ENCODE measurements at regions not wholly inside any gene's neighbourhood (a gene's known extent, or its start where the extent isn't known, plus 50 kb on each side); places are given as distances from the start of the nearest gene placed in this dataset.
"Not testable (repeated sequence)": the region's sequence is repeated elsewhere in the genome, so short reads cannot be mapped to it uniquely, and the experiment has no call there.

DNA sequence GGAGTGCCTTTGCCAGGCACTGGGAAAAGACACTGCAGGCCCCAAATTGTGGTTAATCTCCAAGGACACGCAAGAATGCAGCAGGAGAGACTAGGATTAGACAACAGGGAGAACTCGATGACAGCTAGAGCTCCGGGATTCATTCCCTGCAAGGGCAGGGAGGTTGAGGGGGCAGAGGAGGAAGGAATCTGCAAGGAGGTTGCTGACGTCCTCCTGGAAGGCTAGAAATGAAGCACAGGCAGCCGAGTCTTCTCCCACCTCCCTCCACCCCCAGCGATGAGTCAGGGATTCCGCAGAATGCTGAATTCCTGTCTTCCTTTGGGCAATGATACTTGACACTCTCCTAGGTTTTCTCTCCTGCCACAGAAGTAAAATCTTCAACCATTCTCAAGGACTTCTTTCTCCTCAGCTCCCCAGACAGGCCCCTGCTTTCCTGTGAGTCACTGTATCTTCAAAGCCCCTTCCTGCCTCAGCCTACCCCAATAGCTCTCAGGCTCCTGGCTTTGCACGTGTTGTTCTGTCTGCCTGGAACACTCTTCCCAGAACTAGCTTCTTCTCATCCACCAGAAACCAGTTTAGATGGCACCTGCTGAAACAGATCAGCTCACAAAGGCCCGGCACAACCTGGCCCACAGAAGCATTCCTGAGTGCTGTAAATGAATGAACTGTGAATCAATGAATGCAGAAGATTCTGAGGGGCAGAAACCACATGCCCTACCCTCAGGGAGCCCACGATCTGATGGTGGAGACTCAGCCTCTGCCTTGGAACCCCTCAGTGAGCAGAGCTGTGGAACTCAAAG, 85.6 kb downstream of the MRPL14 start:
- DNase-seq (ENCODE audit: low read depth, low spot score) = peak; percentile 71
- in situ Hi-C loops (cut with HindIII; ENCODE audit: low pct_unique_long_range_greater_than_20kb, low sequenced_read_pairs) = no loop called here

DNA sequence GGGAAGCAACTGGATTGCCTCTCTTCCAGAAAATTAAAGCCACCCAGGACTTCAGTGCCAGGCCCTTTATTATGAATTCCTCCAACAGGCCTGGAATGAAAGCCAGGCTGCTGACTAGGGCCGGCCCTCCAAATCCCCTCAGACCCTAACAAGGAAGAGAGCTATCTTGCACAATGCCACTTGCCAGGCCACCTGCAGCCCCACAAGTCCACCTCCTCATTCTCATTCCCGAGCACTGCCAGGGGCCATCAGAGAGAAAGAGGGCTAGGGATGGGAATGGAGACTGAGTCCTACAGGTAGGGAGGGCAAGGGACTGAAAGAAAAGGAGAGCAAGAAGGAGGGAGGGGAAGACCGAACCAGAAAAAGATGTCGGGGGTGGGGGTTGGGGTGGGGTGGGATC, 86.5 kb downstream of the MRPL14 start:
- in situ Hi-C loops (cut with HindIII; ENCODE audit: low pct_unique_long_range_greater_than_20kb, low sequenced_read_pairs) = no loop called here
- no peak for DNase-seq (ENCODE audit: low read depth, low spot score)

DNA sequence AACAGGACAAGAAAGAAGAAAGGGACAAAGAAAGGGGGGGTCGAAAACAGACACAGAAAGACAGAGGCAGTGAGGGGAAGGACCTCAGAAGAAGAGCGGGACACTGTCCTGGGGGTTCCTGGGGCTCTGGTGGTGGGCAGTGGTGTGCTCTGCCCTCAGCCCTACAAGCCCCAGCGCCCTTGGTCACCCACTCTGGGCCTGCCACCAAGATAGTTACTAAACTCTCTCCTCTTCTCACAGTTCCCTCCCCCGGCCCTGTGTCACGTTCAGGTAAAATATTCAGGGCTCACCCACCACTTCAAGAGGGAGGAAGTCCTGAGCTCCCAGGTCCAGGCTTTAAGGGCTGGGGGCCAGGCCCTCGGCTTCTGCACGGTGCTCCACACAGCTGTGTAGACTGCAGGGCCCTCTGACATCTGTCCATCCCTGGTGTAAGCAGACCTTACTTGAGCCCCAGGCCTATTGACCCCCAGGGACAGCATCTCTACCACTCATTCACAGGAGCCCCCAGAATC, 87.4 kb downstream of the MRPL14 start:
- in situ Hi-C loops (cut with HindIII; ENCODE audit: low pct_unique_long_range_greater_than_20kb, low sequenced_read_pairs) = no loop called here

DNA sequence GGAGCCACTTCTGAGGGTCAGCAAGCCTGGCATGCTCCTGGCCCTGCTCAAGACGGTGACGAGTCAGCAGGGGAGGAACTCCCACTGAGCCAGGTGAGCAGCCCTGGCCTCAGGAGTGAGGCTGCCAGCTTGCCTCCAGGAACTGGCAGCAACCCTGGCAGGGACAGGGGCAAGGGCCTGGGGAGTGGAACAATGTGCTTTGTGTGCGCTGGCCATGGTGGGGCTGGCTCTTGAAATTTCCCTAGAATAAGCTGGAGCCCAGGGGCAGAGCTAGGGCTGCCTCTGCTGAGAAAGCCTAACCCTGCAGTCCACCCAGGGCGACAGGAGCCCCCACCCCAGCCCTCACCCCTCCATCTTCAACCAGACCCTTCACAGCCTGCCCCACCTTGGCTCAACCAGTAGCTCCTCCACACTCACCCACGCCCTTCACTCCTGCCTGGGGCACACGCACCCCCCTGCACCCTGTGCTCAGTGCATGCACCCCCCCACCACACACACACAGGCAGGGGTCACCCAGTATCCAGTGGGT, 88.0 kb downstream of the MRPL14 start:
- in situ Hi-C loops (cut with HindIII; ENCODE audit: low pct_unique_long_range_greater_than_20kb, low sequenced_read_pairs) = no loop called here
- DNase-seq (ENCODE audit: low read depth, low spot score) = no peak

More for the DNA sequence above, 87.4 kb downstream of the MRPL14 start:
- no peak for DNase-seq (ENCODE audit: low read depth, low spot score)

DNA sequence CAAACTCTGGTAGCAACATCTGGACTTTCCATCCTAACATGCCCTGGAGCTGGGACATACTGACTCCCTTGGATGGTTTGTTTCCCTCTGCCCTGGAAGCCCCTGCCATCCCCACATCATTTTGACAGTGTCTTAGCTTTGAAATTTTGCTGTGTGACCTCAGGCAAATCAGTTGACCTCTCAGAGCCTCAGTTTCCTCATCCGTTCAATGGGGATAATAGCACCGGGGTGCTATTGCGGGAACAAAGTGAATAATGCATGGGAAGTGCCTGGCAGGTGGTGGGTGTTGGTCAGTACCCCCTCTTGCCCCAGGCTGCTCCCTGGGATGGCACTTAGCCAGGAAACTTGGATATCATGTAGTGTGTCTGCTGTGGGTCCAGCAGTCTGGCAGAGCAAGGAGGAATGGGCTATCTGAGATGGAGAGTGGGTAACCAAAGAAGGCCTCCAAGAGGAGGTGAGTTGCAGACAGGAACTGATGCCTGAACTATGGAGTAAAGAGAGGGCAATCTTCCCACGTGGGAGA, 88.6 kb downstream of the MRPL14 start:
- DNase-seq (ENCODE audit: low read depth, low spot score) = no peak
- in situ Hi-C loops (cut with HindIII; ENCODE audit: low pct_unique_long_range_greater_than_20kb, low sequenced_read_pairs) = no loop called here

DNA sequence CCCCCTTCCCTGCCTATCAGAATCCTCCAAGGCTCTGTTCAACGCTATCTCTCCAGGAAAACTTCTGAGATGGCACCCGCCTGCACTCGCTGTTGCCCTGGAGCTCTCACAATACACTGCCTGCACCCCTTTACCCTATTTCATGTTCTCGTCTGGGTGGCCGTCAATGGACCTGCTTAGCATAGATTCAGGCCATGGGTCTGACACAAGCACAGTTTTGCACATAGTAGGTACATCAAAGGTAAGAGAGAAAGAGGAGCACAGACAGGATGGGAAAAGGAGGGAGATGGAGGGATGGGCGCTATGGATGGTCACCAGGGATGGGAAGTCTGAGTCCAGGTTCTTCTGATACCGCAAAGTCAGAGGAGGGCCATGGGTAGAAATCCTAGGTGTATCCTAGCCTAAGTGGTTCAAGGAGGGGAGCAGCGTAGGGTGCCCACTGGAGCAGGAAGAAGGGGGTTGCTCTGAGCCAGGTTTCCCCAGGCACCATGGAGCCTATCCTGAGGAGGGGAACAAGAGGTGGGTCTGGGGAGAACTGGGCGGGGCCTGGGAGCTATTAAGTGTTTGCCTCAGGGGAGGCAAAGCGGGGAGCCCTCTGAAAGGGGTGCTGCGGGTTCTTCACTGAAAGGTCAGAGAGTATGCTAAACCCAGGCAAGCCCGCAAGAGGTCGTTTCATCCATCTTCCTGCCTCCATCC, 89.3 kb downstream of the MRPL14 start:
- in situ Hi-C loops (cut with HindIII; ENCODE audit: low pct_unique_long_range_greater_than_20kb, low sequenced_read_pairs) = no loop called here
- no peak for DNase-seq (ENCODE audit: low read depth, low spot score)

GRCh38 chr6:44037276-44037675, 90.0 kb downstream of the MRPL14 start:
- in situ Hi-C loops (cut with HindIII; ENCODE audit: low pct_unique_long_range_greater_than_20kb, low sequenced_read_pairs); DNase-seq (ENCODE audit: low read depth, low spot score): not testable (repeated sequence)

DNA sequence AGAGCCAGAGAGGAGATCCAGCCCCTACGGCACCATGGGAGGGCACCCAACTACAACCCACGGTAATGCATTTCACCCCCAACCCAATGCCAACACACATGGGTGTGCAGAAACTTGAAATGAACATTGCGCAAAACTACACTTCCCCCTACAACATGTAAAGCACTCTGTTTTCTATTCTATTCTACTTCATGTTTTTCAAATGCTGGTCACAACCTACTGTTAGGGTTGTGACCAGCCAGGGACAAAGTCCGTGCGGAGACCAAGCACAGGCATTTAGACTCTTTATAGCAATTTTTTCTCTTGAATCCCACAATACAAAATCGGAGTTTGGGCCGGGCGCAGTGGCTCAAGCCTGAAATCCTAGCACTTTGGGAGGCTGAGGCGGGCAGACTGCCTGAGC, 90.6 kb downstream of the MRPL14 start:
- no peak for DNase-seq (ENCODE audit: low read depth, low spot score)
- in situ Hi-C loops (cut with HindIII; ENCODE audit: low pct_unique_long_range_greater_than_20kb, low sequenced_read_pairs) = no loop called here

- DNase-seq (ENCODE audit: low read depth, low spot score) = no peak
- in situ Hi-C loops (cut with HindIII; ENCODE audit: low pct_unique_long_range_greater_than_20kb, low sequenced_read_pairs) = no loop called here
Measured at GRCh38 chr6:44036196-44036595, 91.1 kb downstream of the MRPL14 start.

DNA sequence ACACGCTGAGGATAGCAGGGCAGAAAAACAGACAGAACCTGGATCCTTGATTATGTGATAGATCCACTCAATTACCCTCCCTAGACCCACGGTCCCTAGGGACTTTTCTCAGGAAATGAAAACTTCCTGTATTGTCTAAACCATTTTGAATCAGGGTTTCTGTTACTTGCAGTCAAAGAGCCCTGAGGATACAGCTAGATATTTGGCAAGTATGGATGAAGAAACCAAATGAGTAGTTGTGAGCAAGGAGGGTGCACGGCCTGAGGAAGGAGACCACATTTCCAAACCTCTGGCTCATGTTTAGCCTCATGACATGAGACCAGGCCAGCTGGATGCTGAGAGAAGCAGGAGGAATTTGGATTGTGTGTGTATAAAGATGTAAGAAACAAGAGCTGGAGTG, 91.6 kb downstream of the MRPL14 start:
- peak; percentile 40 for DNase-seq (ENCODE audit: low read depth, low spot score)
- in situ Hi-C loops (cut with HindIII; ENCODE audit: low pct_unique_long_range_greater_than_20kb, low sequenced_read_pairs) = no loop called here

GRCh38 chr6:44034931-44035345, 92.3 kb downstream of the MRPL14 start:
- no peak for DNase-seq (ENCODE audit: low read depth, low spot score)
- in situ Hi-C loops (cut with HindIII; ENCODE audit: low pct_unique_long_range_greater_than_20kb, low sequenced_read_pairs) = no loop called here

DNA sequence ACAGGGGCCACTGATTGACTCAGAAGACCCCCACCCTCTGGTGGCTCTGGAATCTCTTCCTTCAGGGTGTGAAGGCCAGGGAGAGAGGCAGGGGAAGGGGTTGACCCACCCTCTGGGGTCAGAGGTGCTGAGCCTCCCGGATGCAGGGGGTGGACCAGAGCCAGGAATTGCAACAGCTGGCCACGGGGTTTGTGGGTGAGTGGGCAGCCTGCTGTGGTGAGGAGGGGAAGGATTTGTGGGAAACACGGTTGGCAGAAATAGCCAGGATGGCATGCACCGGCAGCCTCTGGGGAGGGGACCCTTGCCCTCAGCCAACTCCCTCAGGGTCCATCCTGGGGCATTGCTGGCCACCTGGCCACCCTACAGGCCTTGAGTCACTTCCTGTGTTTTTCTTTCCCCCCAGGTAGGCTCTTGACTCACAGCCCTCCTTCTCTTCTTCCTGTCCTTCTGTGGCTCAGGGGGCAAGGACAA, 92.8 kb downstream of the MRPL14 start:
- in situ Hi-C loops (cut with HindIII; ENCODE audit: low pct_unique_long_range_greater_than_20kb, low sequenced_read_pairs) = no loop called here
- no peak for DNase-seq (ENCODE audit: low read depth, low spot score)

DNA sequence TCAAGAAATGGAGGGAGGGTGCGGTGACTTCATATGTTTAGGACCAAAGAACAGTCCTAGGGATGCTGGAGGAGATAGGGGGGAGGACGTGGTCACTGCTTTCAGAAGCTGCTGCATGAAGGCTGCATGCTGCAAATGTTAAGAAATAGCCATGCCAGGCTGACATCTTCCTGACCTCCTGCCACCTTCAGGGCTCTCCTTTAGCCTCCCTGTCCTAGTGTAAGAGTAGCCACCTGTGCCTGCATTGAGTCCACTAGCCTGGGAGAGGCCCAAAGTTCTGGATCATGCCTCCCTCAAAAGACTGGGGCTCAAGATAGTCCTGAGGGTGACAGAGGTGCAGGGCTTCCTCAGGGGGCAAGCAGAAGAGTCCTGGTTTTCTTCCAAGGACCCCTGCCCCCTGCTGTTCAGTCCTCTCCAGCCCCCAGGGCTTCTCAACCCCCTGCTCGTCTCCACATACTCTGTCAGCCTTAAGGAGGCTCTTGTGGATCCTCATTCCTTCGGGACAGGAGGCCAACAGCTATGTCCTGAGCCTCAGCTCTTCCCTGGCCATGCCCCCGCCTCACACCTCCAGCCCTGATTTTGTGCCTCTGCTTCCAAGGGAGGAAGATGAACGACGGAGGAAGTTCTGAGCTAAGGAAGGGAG, 96.3 kb downstream of the MRPL14 start:
- no peak for DNase-seq (ENCODE audit: low read depth, low spot score)
- in situ Hi-C loops (cut with HindIII; ENCODE audit: low pct_unique_long_range_greater_than_20kb, low sequenced_read_pairs) = no loop called here

DNA sequence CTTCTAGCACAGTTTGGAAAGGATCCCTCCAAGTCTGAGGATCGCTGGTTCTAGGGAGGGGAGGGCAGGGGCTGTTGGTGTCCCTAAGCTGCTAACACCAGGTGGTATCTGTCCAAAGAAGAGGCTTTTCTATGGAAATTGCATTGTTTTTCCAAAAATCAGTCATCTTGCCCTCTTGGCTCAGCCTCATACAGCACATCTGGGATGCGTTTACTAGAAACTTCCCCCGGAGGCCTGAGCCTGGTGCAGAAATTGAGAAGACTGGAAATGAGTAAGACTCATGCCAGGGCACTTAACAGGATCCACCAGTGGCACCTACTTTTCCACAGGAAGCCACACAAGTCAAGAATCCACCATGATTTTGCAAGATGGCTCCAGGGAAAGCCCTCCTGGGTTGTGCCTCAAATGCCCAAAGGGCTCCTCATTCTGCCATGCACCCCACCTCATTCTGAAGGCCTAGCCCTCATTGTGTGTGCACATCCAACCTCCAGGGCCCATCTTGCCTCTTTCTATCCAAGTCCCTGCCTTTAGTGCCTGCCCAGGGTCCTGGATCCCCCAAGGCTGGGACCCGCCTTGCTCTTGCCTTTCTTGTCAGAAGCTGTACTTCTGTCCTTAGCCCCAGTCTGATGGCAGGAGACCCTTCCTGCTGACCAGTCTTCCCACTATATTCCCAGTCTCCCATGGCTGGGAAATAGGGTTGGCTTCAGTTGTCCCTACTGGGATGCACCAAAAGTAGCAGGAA, 97.6 kb downstream of the MRPL14 start:
- in situ Hi-C loops (cut with HindIII; ENCODE audit: low pct_unique_long_range_greater_than_20kb, low sequenced_read_pairs) = no loop called here

GRCh38 chr6:44028789-44029310, 98.4 kb downstream of the MRPL14 start:
- no peak for DNase-seq (ENCODE audit: low read depth, low spot score)

More for the DNA sequence above, 97.6 kb downstream of the MRPL14 start:
- DNase-seq (ENCODE audit: low read depth, low spot score) = no peak

DNA sequence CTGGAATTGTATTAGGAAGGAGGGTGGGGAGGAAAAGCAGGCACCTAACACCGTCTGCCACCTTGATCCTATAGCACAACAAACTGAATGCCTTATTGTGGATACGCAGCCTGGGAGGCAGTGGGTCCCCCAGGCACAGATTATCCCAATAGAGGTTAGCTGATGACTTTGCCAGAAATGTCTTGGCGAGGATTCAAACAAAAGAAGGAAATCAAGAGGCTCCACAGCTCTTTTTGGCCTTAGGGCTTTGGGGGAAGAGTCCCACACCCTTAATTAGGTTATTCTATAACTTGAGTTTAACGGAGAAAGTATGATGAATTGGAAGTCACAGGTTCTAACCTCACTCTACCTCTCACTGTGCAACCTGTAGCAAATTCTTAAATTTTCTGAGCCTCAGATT, 102.0 kb downstream of the MRPL14 start:
- in situ Hi-C loops (cut with HindIII; ENCODE audit: low pct_unique_long_range_greater_than_20kb, low sequenced_read_pairs) = no loop called here
- DNase-seq (ENCODE audit: low read depth, low spot score) = no peak

More at GRCh38 chr6:44028789-44029310, 98.4 kb downstream of the MRPL14 start:
- in situ Hi-C loops (cut with HindIII; ENCODE audit: low pct_unique_long_range_greater_than_20kb, low sequenced_read_pairs) = no loop called here

All from SK-MEL-5 (cell line).